ENCODE measurements at regions not wholly inside any gene's neighbourhood (a gene's known extent, or its start where the extent isn't known, plus 50 kb on each side); places are given as distances from the start of the nearest gene placed in this dataset.

DNA sequence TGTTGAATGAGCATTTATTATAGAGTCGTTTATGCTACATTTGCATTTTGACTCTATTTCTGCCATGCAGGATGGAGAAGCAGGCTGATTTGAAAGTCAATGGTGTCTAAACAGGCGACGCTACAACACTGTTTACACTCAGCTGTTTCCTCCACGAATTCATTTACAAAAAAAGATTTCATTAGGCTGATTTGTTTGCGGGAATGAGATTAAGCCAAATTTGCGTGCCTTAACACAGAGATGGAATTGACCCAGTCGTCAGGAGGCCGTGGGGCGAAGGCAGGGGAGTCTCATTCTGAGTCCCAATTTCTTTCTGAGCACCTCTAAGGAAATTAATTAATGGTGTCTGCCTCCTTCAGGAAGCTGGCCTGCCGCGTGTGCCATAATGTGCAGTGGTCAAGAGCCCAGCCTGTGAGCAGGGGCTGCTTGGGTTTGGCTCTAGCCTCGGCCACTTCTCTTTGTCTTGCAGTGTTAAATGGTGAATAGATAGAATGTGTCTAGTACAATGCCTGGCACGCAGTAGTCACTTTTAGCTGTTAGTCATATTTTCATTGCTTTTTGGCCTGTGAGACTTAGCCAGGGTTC lies 88.6 kb upstream of the NKD1 start:
- no peaks in the 10 kb centered on the region for H3K27me3 ChIP-seq (ENCODE audit: control insufficient read depth in 4 of 4, insufficient read depth in 4 of 4, low read length in 3 of 4)
- TF ChIP-seq, protein P1, sequence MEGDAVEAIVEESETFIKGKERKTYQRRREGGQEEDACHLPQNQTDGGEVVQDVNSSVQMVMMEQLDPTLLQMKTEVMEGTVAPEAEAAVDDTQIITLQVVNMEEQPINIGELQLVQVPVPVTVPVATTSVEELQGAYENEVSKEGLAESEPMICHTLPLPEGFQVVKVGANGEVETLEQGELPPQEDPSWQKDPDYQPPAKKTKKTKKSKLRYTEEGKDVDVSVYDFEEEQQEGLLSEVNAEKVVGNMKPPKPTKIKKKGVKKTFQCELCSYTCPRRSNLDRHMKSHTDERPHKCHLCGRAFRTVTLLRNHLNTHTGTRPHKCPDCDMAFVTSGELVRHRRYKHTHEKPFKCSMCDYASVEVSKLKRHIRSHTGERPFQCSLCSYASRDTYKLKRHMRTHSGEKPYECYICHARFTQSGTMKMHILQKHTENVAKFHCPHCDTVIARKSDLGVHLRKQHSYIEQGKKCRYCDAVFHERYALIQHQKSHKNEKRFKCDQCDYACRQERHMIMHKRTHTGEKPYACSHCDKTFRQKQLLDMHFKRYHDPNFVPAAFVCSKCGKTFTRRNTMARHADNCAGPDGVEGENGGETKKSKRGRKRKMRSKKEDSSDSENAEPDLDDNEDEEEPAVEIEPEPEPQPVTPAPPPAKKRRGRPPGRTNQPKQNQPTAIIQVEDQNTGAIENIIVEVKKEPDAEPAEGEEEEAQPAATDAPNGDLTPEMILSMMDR (IDR thresholded peaks at IDR 0.05; ENCODE audit: low read depth, low read length, missing input control): no peak
- TF ChIP-seq SP1 (IDR thresholded peaks at IDR 0.05): no peak
- TF ChIP-seq, protein P2, sequence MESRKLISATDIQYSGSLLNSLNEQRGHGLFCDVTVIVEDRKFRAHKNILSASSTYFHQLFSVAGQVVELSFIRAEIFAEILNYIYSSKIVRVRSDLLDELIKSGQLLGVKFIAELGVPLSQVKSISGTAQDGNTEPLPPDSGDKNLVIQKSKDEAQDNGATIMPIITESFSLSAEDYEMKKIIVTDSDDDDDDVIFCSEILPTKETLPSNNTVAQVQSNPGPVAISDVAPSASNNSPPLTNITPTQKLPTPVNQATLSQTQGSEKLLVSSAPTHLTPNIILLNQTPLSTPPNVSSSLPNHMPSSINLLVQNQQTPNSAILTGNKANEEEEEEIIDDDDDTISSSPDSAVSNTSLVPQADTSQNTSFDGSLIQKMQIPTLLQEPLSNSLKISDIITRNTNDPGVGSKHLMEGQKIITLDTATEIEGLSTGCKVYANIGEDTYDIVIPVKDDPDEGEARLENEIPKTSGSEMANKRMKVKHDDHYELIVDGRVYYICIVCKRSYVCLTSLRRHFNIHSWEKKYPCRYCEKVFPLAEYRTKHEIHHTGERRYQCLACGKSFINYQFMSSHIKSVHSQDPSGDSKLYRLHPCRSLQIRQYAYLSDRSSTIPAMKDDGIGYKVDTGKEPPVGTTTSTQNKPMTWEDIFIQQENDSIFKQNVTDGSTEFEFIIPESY (IDR thresholded peaks at IDR 0.05): no peak
- TF ChIP-seq FOXA2 (IDR thresholded peaks at IDR 0.05): no peak
- TF ChIP-seq FOXA1 (IDR thresholded peaks at IDR 0.05): no peak
- no peak for TF ChIP-seq NR2F2 (IDR thresholded peaks at IDR 0.05)
- no peak for TF ChIP-seq HNF4G (IDR thresholded peaks at IDR 0.05)
- TF ChIP-seq, protein P3, sequence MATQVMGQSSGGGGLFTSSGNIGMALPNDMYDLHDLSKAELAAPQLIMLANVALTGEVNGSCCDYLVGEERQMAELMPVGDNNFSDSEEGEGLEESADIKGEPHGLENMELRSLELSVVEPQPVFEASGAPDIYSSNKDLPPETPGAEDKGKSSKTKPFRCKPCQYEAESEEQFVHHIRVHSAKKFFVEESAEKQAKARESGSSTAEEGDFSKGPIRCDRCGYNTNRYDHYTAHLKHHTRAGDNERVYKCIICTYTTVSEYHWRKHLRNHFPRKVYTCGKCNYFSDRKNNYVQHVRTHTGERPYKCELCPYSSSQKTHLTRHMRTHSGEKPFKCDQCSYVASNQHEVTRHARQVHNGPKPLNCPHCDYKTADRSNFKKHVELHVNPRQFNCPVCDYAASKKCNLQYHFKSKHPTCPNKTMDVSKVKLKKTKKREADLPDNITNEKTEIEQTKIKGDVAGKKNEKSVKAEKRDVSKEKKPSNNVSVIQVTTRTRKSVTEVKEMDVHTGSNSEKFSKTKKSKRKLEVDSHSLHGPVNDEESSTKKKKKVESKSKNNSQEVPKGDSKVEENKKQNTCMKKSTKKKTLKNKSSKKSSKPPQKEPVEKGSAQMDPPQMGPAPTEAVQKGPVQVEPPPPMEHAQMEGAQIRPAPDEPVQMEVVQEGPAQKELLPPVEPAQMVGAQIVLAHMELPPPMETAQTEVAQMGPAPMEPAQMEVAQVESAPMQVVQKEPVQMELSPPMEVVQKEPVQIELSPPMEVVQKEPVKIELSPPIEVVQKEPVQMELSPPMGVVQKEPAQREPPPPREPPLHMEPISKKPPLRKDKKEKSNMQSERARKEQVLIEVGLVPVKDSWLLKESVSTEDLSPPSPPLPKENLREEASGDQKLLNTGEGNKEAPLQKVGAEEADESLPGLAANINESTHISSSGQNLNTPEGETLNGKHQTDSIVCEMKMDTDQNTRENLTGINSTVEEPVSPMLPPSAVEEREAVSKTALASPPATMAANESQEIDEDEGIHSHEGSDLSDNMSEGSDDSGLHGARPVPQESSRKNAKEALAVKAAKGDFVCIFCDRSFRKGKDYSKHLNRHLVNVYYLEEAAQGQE (IDR thresholded peaks at IDR 0.05): no peak
- TF ChIP-seq RAD21 (IDR thresholded peaks at IDR 0.05): no peak
- no peak for TF ChIP-seq YY1 (IDR thresholded peaks at IDR 0.05)
- no peak for TF ChIP-seq GABPA (IDR thresholded peaks at IDR 0.05 in 1 of 2, conservative IDR thresholded peaks at IDR 0.05 in 1 of 2)
- TF ChIP-seq EGR1 (IDR thresholded peaks at IDR 0.05; ENCODE audit: low read depth in 2 of 2): no peak
- TF ChIP-seq JUND (IDR thresholded peaks at IDR 0.05): no peak
- TF ChIP-seq TAF1 (conservative IDR thresholded peaks at IDR 0.05): no peak
- no peak for TF ChIP-seq RXRA (IDR thresholded peaks at IDR 0.05)
- TF ChIP-seq, protein P4, sequence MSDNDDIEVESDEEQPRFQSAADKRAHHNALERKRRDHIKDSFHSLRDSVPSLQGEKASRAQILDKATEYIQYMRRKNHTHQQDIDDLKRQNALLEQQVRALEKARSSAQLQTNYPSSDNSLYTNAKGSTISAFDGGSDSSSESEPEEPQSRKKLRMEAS (IDR thresholded peaks at IDR 0.05): no peak
- TF ChIP-seq, protein P5, sequence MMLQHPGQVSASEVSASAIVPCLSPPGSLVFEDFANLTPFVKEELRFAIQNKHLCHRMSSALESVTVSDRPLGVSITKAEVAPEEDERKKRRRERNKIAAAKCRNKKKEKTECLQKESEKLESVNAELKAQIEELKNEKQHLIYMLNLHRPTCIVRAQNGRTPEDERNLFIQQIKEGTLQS (IDR thresholded peaks at IDR 0.05): no peak
- no peak for DNase-seq (ENCODE audit: low spot score)
- no peaks in the 10 kb centered on the region for H3K9me3 ChIP-seq (ENCODE audit: control insufficient read depth in 4 of 4, low read length in 3 of 4)
- no peaks in the 10 kb centered on the region for H3K36me3 ChIP-seq (ENCODE audit: control insufficient read depth in 4 of 4, insufficient read depth in 3 of 4, low read depth in 1 of 4, low read length in 3 of 4)
- WGBS: 70% methylated on average over 13 of the region's 13 CpGs
- no peak overlapping the region for H3K4me3 ChIP-seq (ENCODE audit: low read depth in 1 of 3, low read length in 3 of 3)
- H3K4me1 ChIP-seq (ENCODE audit: control insufficient read depth in 4 of 4, insufficient read depth in 4 of 4, low read length in 3 of 4): peaks cover 0 to 14% (median 8%) of the 10 kb centered on the region in 4 donors
- no peak overlapping the region for H3K27ac ChIP-seq (ENCODE audit: low read depth in 1 of 2, low read length in 2 of 2)
- no peak overlapping the region for H3K9ac ChIP-seq (ENCODE audit: low read depth in 1 of 2, low read length in 2 of 2)
